ENCODE measurements at regions not wholly inside any gene's neighbourhood (a gene's known extent, or its start where the extent isn't known, plus 50 kb on each side); places are given as distances from the start of the nearest gene placed in this dataset.
A peak's percentile ranks its signal among the peaks of the same experiment; 100 is the strongest.

- TF ChIP-seq CTCF (IDR thresholded peaks at IDR 0.05 in 8 of 11, conservative IDR thresholded peaks at IDR 0.05 in 3 of 11), result peak in 5 of 11 experiments; percentile 8 to 41 (median 23)
- TF ChIP-seq POLR2AphosphoS5 (IDR thresholded peaks at IDR 0.05), result no peak
- no peak for TF ChIP-seq POLR2A (IDR thresholded peaks at IDR 0.05)
These were observed 200.5 kb downstream of the FAM133A start for GRCh38 chrX:93874554-93874953.
